ENCODE measurements at regions not wholly inside any gene's neighbourhood (a gene's known extent, or its start where the extent isn't known, plus 50 kb on each side); places are given as distances from the start of the nearest gene placed in this dataset.

GRCh38 chr9:94018628-94019027 is 63.5 kb upstream of the BARX1 start:
- ChIA-PET CTCF (interaction anchor here (0.8 to 2.0 kb wide), 2 partner anchors 46 to 195 kb away, joined by 4 to 21 read pairs; no protein-coding TSS in a partner anchor), POLR2A (no interaction called here)
- ATAC-seq, result no peak
- Histone ChIP-seq H3K4me3 (no peak overlapping the region), H3K27ac (no peak overlapping the region), H3K9me3 (peaks cover 7% of the 10 kb centered on the region; the same call in 1 of the 3 replicates), H3K4me1 (no peaks in the 10 kb centered on the region), H3K4me2 (no peak overlapping the region)
- DNase-seq (ENCODE audit: low read depth in 1 of 2, low spot score in 1 of 2), result no peak
- TF ChIP-seq RCOR1 (IDR thresholded peaks at IDR 0.05; ENCODE audit: low read depth, low read length), result no peak
- no peak for FAIRE-seq
- WGBS (ENCODE audit: missing lambda C conversion rate), result 9% methylated on average over 2 of the region's 2 CpGs

DNA sequence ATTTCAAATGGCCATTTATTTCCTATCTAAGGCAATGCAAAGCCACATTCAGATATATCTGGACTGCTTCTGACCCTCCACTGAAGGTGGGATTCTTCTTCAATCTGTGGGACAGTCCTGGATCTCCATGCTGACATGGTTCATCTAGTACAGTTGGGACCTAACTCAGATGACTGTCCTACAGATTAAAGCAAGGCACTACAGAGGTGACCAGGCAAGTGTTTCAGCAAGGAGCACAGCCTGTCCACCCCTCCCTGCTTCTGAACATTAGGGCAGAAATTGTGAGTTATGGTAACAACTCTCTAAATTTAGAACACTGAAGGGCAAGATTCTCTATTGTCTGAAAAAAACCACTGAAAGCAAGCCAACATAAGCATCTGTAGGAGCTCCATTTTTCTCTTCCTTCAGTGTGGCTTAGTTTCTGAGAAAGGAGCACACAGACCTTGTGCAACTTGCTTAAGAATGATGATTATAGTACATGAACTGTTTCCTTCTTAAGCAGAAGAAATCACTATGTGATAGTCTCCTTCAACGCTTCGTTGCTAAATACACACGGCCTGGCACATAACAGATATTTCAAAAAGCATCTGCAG is 62.9 kb upstream of the BARX1 start:
- Histone ChIP-seq H3K27ac (no peak overlapping the region), H3K4me3 (no peak overlapping the region), H3K4me1 (no peaks in the 10 kb centered on the region), H3K4me2 (no peak overlapping the region), H3K9me3 (peaks cover 7% of the 10 kb centered on the region; the same call in 1 of the 3 replicates)
- ATAC-seq (no peak), FAIRE-seq (no peak), DNase-seq (ENCODE audit: low read depth in 1 of 2, low spot score in 1 of 2) (no peak)
- CTCF ChIA-PET, result interaction anchor here (0.8 to 2.0 kb wide), 2 partner anchors 47 to 195 kb away, joined by 4 to 21 read pairs; no protein-coding TSS in a partner anchor
- TF ChIP-seq SMC3 (IDR thresholded peaks at IDR 0.05) (no peak), HDAC2 (IDR thresholded peaks at IDR 0.05) (no peak), TFCP2L1 (CRISPR knock-in tag; IDR thresholded peaks at IDR 0.05) (no peak), FOSL2 (IDR thresholded peaks at IDR 0.05) (no peak), FOSL2 (CRISPR knock-in tag; IDR thresholded peaks at IDR 0.05) (no peak), JUNB (IDR thresholded peaks at IDR 0.05) (no peak), REST (IDR thresholded peaks at IDR 0.05) (no peak), RARB (CRISPR knock-in tag; IDR thresholded peaks at IDR 0.05) (no peak), CBX2 (IDR thresholded peaks at IDR 0.05; ENCODE audit: borderline replicate concordance, low read depth) (no peak), NFE2L2 (conservative IDR thresholded peaks at IDR 0.05; ENCODE audit: low read length) (no peak)
- POLR2A ChIA-PET, result no interaction called here
- WGBS (ENCODE audit: missing lambda C conversion rate), result 58% methylated on average over 3 of the region's 3 CpGs

DNA sequence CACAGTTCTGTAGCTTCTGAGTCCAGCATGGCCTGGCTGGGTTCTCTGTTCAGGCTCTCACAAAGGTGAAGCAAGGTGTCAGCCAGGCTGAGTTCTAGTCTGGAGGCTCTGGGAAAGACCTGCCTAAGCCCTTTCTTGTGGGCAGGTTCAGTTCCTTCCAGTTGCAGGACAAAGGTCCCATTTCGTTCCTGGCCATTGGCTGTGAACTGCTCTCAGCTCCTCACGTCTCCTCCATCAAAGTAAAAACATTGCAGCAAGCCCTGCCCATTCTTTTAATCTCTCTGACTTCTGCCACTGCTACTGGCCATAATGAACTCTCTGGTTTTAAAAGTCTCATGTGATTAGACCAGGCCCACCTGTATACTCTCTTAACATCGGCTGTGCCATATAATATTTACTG is 61.6 kb upstream of the BARX1 start:
- no peak overlapping the region for H3K4me3 ChIP-seq
- DNase-seq (ENCODE audit: low read depth in 1 of 2, low spot score in 1 of 2) (no peak), ATAC-seq (no peak), FAIRE-seq (no peak)
- H3K4me1 ChIP-seq, result no peaks in the 10 kb centered on the region
- ChIA-PET CTCF (interaction anchor here (0.6 to 6.4 kb wide), 5 partner anchors 14 to 335 kb away, joined by 3 to 193 read pairs (median 16); no protein-coding TSS in a partner anchor), POLR2A (no interaction called here)
- no peak overlapping the region for H3K27ac ChIP-seq
- 56% methylated on average over 3 of the region's 3 CpGs for WGBS (ENCODE audit: missing lambda C conversion rate)
- no peak overlapping the region for H3K4me2 ChIP-seq
- TF ChIP-seq SREBF2 (IDR thresholded peaks at IDR 0.05) (no peak), MAFK (IDR thresholded peaks at IDR 0.05; ENCODE audit: partially characterized antibody) (no peak), HOXB13 (CRISPR knock-in tag; IDR thresholded peaks at IDR 0.05; ENCODE audit: low read depth) (no peak)
- H3K9me3 ChIP-seq, result peaks cover 7% of the 10 kb centered on the region; the same call in 1 of the 3 replicates

DNA sequence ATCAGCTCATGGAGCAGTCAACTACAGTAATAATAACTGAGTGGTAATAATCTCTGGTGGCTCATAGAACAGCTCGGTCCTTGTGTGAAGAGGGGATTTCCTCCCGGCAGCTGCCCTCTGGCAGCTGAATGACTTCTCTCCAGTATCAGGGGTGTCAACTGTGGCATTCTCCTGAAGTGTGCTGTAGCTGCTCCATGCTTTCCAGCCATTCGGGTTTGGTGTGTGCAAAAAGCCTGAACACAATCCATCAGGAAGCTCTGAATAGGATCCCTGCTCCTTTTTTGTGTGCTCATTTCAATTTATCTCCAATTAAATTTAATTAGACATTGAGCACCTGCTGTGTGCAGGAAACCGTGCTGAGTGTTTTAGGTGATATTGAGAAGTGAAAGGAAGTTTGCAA is 59.8 kb upstream of the BARX1 start:
- ChIA-PET CTCF (interaction anchor here (0.6 to 6.4 kb wide), 31 partner anchors 9 to 964 kb away, joined by 3 to 193 read pairs (median 6); partner anchors contain the start of gene ZNF169), POLR2A (no interaction called here)
- TF ChIP-seq CBX2 (IDR thresholded peaks at IDR 0.05; ENCODE audit: borderline replicate concordance, low read depth) (no peak), SMC3 (IDR thresholded peaks at IDR 0.05) (no peak), RARB (CRISPR knock-in tag; IDR thresholded peaks at IDR 0.05) (no peak), TP53 (CRISPR knock-in tag; IDR thresholded peaks at IDR 0.05) (no peak), ZSCAN20 (CRISPR knock-in tag; IDR thresholded peaks at IDR 0.05) (no peak), ZFP36 (IDR thresholded peaks at IDR 0.05; ENCODE audit: borderline replicate concordance, partially characterized antibody) (no peak), REST (IDR thresholded peaks at IDR 0.05) (no peak), KDM5A (IDR thresholded peaks at IDR 0.05) (no peak)
- DNase-seq (ENCODE audit: low read depth in 1 of 2, low spot score in 1 of 2) (no peak), FAIRE-seq (no peak), ATAC-seq (no peak)
- H3K4me3 ChIP-seq, result no peak overlapping the region
- no peak overlapping the region for H3K27ac ChIP-seq
- WGBS (ENCODE audit: missing lambda C conversion rate), result 39% methylated on average over 4 of the region's 4 CpGs
- peaks cover 5% of the 10 kb centered on the region; the same call in 1 of the 3 replicates for H3K9me3 ChIP-seq
- H3K4me2 ChIP-seq, result no peak overlapping the region
- no peaks in the 10 kb centered on the region for H3K4me1 ChIP-seq

All from A549 (cell line).